ENCODE measurements at regions not wholly inside any gene's neighbourhood (a gene's known extent, or its start where the extent isn't known, plus 50 kb on each side); places are given as distances from the start of the nearest gene placed in this dataset.

DNA sequence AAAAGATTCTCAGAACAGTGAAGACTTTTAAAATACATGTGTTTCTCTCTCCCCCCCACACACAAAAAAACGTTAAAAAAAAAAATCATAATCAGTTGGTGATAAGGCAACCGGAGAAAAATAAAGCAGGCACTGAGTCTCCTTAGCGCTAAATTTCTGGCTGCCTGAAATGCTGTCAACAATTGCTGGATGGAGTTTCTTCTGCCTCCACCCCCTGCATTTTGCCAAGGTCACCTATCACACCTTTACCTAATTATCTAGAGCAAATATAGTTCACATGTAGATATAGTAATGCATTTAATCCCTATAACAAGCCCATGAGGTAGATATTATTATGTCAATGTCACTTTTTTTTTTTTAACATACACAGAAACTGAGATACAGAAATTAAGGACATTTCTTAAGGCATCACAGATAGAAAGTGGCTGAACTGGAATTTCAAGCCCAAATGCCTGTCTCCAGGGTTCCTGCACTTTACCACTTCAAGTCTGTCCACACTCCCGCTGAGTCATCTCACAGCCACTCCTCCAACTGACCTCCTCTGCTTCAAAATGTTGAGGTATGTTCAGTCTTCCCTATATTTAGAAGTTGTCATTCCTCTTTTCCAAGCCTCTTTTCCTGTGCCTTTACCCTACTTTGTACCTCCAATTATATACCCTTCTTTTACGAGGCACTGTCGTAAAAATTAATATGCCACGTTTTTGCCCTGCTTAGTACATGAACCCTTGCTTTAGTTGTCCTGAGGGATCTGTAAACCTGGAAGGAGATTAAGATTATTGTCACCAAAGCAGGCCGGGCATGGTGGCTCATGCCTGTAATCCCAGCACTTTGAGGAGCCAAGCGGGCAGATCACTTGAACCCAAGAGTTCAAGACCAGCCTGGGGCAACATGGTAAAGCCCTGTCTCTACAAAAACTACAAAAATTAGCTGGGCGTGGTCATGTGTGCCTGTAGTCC is 72.8 kb upstream of the MPP7 start:
- Histone ChIP-seq H3K4me2 (ENCODE audit: low read length) (no peak overlapping the region), H3K79me2 (ENCODE audit: control insufficient read depth, low read length) (no peaks in the 10 kb centered on the region), H3K4me1 (ENCODE audit: control insufficient read depth, low read length) (no peaks in the 10 kb centered on the region), H3K27ac (ENCODE audit: low read depth, low read length) (no peak overlapping the region), H3K36me3 (ENCODE audit: control insufficient read depth, low read length) (no peaks in the 10 kb centered on the region), H4K20me1 (ENCODE audit: control insufficient read depth, insufficient read depth, low read depth, low read length) (no peaks in the 10 kb centered on the region), H3F3A (ENCODE audit: control insufficient read depth, insufficient read depth) (no peaks in the 10 kb centered on the region), H3K9me3 (ENCODE audit: control insufficient read depth, insufficient read depth, low read length) (no peaks in the 10 kb centered on the region), H3K4me3 (ENCODE audit: low read length) (no peak overlapping the region), H3K27me3 (ENCODE audit: control insufficient read depth, low read length) (no peaks in the 10 kb centered on the region), H3K9me2 (replicated peaks; ENCODE audit: control insufficient read depth, low read length) (no peaks in the 10 kb centered on the region)
- no peak for TF ChIP-seq EZH2phosphoT487 (IDR thresholded peaks at IDR 0.05; ENCODE audit: borderline replicate concordance, low read length)
- TF ChIP-seq, protein P1, sequence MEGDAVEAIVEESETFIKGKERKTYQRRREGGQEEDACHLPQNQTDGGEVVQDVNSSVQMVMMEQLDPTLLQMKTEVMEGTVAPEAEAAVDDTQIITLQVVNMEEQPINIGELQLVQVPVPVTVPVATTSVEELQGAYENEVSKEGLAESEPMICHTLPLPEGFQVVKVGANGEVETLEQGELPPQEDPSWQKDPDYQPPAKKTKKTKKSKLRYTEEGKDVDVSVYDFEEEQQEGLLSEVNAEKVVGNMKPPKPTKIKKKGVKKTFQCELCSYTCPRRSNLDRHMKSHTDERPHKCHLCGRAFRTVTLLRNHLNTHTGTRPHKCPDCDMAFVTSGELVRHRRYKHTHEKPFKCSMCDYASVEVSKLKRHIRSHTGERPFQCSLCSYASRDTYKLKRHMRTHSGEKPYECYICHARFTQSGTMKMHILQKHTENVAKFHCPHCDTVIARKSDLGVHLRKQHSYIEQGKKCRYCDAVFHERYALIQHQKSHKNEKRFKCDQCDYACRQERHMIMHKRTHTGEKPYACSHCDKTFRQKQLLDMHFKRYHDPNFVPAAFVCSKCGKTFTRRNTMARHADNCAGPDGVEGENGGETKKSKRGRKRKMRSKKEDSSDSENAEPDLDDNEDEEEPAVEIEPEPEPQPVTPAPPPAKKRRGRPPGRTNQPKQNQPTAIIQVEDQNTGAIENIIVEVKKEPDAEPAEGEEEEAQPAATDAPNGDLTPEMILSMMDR (IDR thresholded peaks at IDR 0.05; ENCODE audit: low read depth, low read length, poor library complexity, severe bottlenecking), result no peak

DNA sequence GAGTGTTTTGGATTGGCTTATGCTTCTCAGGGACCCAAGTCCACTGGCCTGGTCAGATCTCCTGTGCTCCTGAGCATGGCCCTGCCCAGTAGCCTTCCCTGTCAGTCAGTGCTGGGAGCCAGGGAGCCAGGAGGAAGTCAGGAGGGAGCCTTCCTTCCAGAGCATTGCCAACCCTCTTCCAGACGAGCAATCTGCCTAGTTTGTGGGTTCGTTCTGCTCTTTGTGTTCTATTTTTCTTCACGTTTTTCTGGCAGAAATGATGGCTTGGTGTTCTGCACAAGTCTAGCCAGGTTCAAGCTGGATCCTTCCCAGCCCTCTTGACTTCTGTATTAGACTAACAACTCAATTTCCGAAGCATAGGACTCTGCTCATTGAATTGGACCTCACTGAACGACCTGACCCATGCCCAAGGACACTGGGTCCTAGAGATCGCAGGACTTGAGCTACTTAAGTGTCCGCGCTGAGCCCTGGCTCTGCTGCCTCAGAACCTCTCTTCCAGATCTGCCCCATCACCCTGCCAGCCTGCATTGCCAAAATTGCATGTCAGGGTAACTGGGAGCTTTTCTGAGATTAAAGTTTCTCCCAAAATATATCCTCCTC is 76.2 kb upstream of the MPP7 start:
- H3K27me3 ChIP-seq (ENCODE audit: control insufficient read depth, low read length), result no peaks in the 10 kb centered on the region
- no peaks in the 10 kb centered on the region for H3K9me3 ChIP-seq (ENCODE audit: control insufficient read depth, insufficient read depth, low read length)
- no peak overlapping the region for H3K4me2 ChIP-seq (ENCODE audit: low read length)
- H3K79me2 ChIP-seq (ENCODE audit: control insufficient read depth, low read length), result no peaks in the 10 kb centered on the region
- no peaks in the 10 kb centered on the region for H3K4me1 ChIP-seq (ENCODE audit: control insufficient read depth, low read length)
- TF ChIP-seq, protein P1 (IDR thresholded peaks at IDR 0.05; ENCODE audit: low read depth, low read length, poor library complexity, severe bottlenecking), result no peak
- TF ChIP-seq EZH2phosphoT487 (IDR thresholded peaks at IDR 0.05; ENCODE audit: borderline replicate concordance, low read length), result no peak
- H3K4me3 ChIP-seq (ENCODE audit: low read length), result no peak overlapping the region
- no peaks in the 10 kb centered on the region for H3K9me2 ChIP-seq (replicated peaks; ENCODE audit: control insufficient read depth, low read length)
- no peaks in the 10 kb centered on the region for H3K36me3 ChIP-seq (ENCODE audit: control insufficient read depth, low read length)
- H3K27ac ChIP-seq (ENCODE audit: low read depth, low read length), result no peak overlapping the region
- H3F3A ChIP-seq (ENCODE audit: control insufficient read depth, insufficient read depth), result no peaks in the 10 kb centered on the region
- no peaks in the 10 kb centered on the region for H4K20me1 ChIP-seq (ENCODE audit: control insufficient read depth, insufficient read depth, low read depth, low read length)

DNA sequence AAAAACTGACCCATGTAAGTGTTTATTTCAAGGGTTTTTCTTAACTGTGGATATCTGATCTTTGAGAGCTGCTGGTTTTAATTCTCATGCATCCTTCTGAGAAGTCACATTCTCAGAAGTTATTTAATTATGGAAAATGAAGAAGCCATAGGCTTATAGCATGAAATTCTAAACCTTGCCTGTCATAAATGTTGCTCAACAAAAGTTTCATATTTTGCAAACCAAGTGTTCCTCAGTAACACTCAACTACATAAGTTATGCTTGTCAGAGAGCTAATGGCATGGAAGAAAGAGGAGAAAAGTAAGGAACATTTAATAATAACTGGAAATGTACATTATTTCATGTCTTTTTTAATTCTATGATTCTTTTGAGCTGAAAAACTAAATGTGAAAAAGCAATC is 78.6 kb upstream of the MPP7 start:
- H3F3A ChIP-seq (ENCODE audit: control insufficient read depth, insufficient read depth), result no peaks in the 10 kb centered on the region
- H4K20me1 ChIP-seq (ENCODE audit: control insufficient read depth, insufficient read depth, low read depth, low read length), result no peaks in the 10 kb centered on the region
- no peak overlapping the region for H3K4me3 ChIP-seq (ENCODE audit: low read length)
- no peaks in the 10 kb centered on the region for H3K27me3 ChIP-seq (ENCODE audit: control insufficient read depth, low read length)
- H3K27ac ChIP-seq (ENCODE audit: low read depth, low read length), result no peak overlapping the region
- H3K4me1 ChIP-seq (ENCODE audit: control insufficient read depth, low read length), result no peaks in the 10 kb centered on the region
- TF ChIP-seq EZH2phosphoT487 (IDR thresholded peaks at IDR 0.05; ENCODE audit: borderline replicate concordance, low read length), result no peak
- TF ChIP-seq, protein P1 (IDR thresholded peaks at IDR 0.05; ENCODE audit: low read depth, low read length, poor library complexity, severe bottlenecking), result no peak
- no peaks in the 10 kb centered on the region for H3K9me3 ChIP-seq (ENCODE audit: control insufficient read depth, insufficient read depth, low read length)
- no peak overlapping the region for H3K4me2 ChIP-seq (ENCODE audit: low read length)
- H3K9me2 ChIP-seq (replicated peaks; ENCODE audit: control insufficient read depth, low read length), result no peaks in the 10 kb centered on the region
- no peaks in the 10 kb centered on the region for H3K36me3 ChIP-seq (ENCODE audit: control insufficient read depth, low read length)
- no peaks in the 10 kb centered on the region for H3K79me2 ChIP-seq (ENCODE audit: control insufficient read depth, low read length)
